ENCODE measurements at regions not wholly inside any gene's neighbourhood (a gene's known extent, or its start where the extent isn't known, plus 50 kb on each side); places are given as distances from the start of the nearest gene placed in this dataset.

DNA sequence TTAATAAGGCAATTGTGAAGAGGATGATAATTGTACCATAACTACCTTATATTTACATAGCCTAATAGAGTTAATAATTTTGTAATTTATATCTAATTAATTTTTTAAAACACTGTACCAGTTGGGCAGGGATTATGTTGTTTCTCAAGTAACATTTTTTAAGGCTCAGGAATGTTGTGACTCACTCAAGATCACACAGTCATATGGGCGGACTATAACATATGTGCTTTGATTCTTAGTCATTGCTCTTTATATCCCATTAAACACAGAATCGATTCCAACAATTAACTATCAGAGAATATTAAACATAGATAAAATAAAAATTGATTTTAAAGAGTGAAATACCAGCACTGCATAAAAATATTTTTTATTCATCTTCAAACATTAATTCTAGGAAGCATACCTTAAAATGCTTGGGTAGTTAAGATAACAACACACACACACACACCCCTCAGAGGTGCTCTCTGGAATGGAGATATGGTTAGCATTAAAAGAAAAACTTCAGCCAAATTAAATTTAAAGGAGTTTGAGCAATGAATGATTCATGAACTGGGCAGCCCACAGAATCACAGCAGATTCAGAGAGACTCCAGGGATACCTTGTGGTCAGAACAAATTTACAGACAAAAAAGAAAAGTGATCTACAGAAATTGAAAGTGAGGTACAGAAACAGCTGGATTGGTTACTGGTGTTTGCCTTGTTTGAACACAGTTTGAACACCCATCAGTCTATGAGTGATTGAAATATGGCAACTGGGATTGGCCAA, 869.4 kb upstream of the ID2 start:
- DNase-seq (ENCODE audit: low spot score): no peak

DNA sequence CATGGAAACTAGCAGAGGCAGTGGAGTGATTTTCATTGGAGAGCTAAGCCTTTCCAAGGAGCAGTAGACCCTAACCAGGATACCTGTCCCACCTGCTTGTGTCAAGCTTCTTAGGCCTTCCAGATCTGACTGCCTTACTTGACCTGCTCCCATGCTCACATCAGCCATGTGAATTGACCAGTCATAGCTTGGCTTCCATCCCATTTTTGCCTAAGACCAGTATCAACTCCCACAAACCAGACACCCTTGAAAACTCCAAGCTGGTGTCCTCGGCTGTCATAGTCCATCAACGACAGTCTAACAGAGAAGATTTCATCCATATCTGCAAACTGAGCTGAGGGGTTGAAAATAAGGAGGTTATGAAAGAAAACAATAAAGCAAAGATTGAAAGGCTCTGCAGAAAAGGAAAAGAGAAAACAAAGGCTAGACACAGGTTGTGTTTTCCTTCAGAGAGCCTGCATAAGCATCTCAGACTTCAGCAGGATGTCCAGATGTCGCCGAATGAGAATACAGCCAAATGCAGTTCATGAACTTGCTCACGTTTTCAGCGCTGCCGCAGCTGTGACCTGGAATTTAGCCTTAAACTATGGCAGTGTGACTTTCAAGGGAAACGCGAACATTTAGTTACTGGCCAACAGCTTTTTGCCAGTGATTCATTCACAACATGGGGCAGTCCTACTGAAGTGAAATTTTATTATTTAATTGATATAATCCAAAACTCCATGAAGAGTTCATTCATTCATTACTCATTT, 868.1 kb upstream of the ID2 start:
- no peak for DNase-seq (ENCODE audit: low spot score)

DNA sequence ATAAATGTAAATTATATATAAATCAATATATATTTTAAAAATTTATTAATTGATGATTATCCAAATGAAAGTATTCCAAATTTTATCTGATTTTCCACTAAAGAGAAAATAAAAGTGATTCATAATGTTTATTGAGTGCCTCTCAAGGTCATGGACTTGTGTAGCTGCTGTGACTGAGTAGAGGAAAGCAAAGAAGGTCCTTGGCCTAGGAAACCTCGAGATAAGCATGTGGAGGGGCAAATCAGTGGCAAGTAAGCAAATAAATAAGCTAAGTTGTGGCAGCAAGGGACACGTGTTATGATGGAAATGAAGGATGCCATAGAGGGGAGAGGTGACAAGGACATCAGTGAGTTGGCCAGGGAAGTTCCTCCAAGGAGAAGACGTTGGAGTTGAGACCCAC, 866.1 kb upstream of the ID2 start:
- no peak for DNase-seq (ENCODE audit: low spot score)

DNA sequence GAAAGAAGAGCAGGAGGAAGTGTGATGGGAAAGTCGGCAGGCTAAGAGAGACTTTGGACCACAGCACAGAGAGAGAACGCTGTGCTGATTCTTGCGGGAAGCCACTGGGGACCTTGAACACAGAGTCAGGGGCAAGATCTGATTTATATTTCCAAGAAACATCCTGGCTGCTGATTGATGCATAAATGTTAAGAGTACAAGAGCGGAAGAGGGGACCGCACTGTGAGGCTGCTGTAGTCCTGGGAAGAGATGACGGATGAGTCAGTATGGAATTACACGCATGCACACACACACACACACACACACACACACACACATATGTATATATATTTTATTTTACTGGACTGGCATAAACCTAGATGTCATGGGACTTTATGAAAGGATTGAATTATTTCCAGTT, 865.6 kb upstream of the ID2 start:
- DNase-seq (ENCODE audit: low spot score): no peak

DNA sequence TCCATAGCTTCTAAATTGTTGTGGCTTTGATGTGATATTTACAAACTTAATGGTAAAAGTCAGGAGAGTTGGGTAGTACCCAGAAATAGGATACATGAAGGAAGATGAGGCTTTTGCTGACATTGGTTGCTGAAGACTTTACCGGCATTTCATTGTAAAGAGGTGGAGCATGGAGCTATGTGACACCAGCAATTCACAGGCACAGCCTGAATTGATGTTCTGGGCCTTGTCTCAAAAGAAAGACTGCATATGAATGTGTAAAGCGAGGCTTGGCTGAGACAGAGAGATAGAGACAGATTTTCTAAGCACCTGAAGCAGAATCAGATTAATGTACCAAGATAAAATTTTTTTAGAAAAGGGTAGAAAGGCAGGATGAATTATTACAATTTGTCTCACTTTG, 864.9 kb upstream of the ID2 start:
- DNase-seq (ENCODE audit: low spot score): no peak

DNA sequence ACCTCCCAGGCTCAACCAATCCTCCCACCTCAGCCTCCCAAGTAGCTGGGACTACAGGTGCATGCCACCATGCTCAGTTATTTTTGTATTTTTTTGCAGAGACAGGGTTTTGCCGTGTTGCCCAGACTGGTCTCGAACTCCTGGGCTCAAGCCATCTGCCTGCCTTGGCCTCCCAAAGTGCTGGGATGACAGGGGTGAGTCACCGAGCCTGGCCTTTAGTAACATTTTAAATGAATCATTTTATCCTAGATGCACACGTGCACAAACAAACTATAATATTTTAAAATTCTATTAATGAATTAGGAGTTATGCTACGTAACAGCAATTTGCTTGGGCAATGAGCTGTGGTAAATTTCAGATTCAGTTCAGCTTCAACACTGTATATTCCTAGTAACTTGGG, 862.5 kb upstream of the ID2 start:
- no peak for DNase-seq (ENCODE audit: low spot score)

DNA sequence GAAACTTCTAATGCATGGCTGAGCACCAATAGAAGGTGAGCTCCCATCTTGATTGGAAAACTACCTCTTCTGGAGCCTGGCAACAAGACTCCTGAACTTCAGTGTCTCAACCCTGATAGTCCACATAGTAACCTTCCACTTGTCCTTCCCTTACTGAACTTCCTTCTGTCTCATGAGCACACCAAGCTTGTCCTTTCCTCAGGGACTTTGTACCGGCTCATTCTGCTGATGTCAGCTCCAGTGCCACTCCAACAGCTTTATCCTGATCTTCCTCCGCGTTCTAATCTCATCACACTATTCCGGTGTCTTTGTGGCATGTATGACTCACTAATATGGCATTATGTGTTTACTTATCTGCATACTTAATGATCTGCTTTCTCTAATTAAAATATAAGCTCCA, 862.0 kb upstream of the ID2 start:
- DNase-seq (ENCODE audit: low spot score): no peak

DNA sequence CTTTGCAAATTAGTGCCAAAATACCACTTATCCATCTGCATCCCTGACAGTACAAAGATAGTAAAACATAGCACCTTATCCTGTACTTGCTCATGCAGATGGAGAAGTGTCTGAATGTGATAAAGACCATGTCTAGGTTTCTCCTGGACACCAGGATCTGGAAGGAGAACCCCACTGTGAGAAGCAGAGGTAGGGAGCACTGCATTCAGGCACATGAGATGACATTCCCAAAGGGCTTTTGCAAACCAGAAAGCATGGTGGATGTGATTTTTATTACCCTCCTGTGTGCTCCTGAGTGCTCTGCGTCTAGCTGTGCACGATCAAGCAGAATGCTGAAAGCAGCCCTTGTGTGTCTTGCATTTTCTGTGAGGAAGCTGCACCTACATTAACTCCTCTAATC, 857.6 kb upstream of the ID2 start:
- no peak for DNase-seq (ENCODE audit: low spot score)

DNA sequence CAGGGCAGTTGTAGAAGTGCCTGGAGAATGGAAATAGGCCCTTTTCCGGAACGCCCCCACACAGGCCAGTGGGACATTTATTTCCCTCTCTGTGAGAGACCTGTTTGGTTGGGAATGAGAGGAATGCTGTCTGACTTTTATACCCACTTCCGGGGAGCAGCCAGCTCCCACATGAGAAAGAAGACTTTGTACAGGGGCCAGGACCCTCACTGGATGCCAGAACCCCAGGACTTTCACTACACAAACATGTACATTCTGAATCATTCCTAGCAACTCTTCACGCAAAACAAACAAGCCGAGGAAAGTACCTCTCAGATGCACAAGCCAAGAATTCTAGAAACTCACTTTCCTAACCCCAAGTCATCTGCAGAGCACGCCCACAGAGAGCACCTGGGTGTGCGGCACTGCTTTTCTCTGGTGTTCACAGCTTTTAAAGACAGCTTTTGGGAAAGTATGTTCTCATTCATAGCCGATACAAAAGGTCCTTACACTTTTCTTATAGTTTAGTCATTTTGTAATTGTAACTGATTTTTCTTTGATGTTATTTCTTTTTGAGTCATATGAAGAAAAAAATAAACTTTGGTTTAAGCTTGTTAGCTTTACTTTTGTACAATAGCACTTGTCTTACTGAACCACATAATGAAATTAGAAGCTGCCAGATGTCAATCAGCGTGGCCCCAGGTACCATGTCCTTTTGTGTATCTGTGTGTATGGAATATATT, 856.1 kb upstream of the ID2 start:
- no peak for DNase-seq (ENCODE audit: low spot score)

DNA sequence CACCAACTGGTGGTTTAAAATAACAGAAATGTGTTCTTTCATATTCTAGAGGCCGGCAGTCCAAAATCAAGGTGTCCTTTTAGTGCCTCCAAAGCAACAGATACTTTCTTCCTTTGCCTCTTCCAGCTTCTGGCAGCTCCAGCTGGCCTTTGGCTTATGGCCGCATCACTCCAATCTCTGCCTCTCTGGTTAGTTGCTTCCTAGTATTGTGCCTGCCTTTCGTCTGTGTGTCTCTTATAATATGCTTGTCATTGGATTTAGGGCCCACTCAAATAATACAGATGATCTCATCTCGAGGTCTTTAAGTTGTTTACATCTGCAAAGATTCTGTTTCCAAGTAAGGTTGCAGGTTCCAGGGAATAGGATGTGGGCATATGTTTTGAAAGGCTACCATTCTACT, 855.2 kb upstream of the ID2 start:
- no peak for DNase-seq (ENCODE audit: low spot score)

DNA sequence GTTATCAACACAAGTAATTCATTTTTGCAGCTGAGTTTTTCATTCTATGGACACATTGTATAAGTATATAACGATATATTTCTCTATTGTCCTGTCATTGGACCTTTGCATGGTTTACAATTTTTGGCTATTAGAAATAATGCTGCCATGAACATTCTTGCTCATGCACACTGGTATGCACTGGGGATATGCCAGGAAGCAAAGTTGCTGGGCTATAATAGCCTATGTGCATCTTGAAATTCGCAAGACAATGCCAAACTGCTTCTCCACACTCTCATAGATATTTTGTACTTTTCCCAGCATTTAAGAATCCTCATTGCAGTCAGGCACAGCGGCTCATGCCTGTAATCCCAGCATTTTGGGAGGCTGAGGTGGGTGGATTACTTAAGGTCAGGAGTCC, 852.6 kb upstream of the ID2 start:
- no peak for DNase-seq (ENCODE audit: low spot score)

DNA sequence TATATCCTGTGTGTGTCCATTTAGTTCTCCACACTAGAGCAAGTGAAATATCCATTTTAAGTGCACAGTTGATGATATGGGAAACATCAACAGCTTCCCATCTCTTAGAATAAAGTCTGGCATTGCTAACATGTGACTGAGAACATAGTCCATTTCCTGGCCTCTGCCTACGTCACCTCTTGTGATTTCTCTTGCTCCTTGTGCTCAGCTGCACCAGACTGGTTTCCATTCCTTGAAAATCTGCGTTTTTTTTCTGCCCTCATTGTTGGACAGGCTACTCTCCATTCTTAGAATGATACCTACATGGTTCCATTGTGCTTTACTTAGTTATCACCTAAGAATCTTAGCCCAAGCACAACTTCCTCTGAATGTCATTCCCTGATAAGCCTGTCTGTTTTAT, 851.2 kb upstream of the ID2 start:
- DNase-seq (ENCODE audit: low spot score): no peak

DNA sequence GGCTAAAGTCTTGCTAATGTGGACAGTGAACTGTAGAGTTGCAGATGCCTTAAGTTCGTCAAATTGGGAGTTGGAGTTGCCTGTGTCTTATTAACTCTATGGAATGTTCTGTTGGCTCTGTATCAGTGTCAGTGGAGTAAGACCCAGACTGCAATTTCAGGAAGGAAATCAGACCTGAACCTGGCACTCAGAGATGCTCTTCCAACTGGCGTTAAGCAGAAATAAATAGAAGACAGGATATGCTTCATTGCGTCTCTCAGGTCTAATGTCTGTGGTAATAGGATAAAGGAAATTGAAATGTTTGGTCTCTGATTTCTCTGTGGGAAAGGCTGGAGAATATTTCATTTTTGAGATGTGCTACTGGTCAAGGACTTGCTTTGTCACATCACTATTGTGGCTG, 846.7 kb upstream of the ID2 start:
- no peak for DNase-seq (ENCODE audit: low spot score)

DNA sequence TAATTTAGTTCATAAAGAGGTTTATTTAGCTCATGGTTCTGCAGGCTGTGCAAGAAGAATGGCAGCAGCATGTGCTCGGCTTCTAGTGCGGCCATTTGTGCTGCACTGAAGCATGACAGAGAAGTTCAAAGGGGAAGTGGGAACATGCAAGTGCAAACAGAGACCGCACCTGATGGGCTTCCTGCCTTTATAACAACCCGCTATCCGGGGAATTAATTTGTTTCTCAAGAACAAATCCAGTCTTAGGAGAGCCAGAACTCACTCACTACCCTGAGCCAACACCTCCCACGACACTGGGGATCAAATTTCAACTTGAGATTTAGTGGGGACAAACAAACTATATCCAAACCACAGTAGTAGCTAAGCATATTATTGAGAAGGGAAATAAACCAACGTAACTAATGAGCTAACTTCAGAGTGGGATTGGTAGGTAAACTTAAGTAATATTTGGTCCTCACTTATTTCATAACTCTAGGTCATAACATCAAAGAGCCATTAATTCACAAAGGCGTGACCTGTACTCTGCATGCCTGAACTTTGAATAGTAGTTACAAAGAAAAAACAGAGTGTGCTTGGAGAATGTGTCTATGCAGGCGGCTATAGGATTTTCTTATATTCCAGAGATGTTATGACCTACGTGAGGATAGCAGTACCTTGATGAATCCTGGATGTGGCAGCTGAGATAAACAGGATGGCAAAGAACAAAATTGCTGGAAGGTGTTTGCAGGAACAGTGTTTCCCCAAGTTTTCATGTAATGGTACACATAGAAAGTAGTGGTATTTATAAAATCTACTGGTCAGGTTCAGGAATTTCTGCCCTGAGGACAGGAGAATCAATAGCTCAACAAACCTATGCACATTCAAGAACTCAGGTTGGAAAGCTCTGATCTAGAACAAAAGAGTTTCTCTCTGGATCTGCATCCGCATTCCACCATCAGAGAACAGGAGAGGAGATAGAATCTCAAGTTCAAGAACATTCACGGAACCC, 845.9 kb upstream of the ID2 start:
- DNase-seq (ENCODE audit: low spot score): no peak

DNA sequence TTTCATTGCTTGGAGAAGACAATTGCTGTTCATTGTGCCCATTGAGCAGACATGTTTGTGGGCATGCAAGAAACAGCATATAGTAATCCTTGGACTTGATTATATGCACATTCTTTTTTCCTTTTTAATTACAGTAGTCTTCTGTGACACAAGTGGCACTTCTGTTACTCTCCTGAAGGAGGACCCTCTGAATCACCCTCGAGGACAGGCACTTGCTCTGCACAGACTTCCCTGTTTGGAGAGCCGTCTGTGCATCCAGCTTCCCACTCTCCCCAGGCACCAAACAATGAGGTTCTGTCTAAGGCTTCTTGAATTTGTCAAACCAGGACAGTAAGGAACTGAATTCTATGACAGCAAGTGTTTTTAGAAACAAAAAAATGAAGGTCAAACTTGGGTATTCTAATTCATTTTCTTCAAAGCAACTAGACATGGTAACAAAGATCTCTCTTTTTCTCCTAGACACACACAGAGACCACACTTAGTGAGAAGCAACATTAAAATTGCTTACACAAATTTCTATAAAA, 844.6 kb upstream of the ID2 start:
- no peak for DNase-seq (ENCODE audit: low spot score)

DNA sequence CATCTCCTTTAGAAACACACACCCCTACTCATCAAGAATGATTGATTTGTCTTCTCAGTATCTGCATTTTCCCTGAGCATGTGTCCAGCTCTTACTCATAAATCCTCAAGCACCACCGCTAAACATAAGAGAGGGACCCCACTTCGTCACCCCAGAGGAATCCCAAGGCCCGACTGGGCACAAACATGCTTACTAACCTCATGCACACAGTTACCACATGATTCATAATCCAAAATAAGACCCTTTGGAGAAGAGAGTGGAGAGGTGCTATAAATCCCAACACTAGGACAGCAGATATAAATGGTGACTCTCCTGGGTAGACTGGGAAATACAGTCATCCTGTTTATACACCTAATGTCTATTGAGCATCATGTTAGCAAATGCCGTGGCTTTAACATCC, 843.2 kb upstream of the ID2 start:
- no peak for DNase-seq (ENCODE audit: low spot score)

DNA sequence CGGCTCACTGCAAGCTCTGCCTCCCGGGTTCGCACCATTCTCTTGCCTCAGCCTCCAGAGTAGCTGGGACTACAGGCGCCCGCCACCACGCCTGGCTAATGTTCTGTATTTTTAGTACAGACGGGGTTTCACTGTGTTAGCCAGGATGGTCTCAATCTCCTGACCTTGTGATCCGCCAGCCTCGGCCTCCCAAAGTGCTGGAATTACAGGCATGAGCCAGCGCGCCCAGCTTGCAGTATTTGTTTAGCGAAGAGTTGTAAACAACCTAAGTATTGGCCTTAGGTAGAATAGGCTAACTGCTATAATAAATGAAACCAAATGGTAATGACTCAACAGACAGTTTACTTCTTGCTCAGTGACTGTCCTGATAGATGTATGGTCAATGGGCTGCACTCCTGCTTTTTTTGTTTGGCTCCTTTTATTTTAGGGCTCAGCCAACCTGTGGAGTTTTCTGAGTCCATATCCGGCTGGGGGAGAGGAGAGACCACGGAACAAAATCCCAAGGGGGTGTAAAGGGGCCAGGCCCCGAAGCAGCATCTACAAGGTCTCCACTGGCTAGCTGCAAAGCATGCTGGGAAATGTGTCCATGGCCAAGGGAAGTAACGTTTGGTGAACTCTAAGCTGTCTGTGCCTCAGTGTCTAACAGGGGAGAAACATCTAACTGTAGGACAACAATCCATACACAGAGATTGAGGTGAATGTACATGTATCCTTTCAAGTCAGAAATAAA, 841.0 kb upstream of the ID2 start:
- no peak for DNase-seq (ENCODE audit: low spot score)

DNA sequence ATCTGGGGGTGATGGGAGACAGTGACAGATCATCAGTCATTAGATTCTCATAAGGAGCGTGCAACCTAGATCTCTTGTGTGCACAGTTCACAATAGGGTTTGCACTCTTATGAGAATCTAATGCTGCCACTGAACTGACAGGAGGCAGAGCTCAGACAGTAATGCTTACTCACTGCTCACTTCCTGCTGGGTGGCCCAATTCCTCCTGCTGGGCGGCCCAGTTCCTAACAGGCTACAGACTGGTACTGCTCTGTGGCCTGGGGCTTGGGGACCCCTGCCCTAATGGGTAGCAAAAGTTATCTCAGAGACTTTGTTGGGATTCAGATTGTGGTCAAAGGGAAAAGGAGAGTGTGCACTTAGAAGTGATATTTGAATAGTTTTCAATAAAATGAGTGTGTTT, 840.1 kb upstream of the ID2 start:
- no peak for DNase-seq (ENCODE audit: low spot score)

DNA sequence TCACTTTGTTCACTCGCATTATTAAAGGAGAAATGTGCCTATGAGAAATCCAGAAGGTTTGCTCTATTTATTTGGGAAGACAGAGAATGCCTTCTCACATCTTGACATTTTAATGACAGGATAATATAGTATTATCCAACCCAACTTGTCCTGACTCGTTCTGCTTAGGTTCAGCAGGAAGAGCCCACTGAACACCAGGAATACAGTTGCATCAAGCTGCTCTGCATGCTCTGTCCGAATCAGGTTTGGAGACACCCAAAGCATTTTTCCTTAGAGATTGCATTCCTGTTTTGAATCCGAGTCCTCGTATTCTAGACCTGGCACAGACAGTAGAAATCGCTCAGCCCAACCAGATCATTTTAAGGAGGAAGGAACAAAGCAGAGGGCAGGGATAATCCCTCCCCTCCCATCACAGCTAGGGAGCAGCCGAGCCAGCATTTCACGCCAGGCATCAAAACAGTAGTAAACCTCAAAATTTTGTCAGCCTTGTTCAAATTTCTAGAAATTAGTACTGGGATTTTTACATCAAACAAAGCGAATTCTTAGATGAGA, 837.4 kb upstream of the ID2 start:
- DNase-seq (ENCODE audit: low spot score): no peak

DNA sequence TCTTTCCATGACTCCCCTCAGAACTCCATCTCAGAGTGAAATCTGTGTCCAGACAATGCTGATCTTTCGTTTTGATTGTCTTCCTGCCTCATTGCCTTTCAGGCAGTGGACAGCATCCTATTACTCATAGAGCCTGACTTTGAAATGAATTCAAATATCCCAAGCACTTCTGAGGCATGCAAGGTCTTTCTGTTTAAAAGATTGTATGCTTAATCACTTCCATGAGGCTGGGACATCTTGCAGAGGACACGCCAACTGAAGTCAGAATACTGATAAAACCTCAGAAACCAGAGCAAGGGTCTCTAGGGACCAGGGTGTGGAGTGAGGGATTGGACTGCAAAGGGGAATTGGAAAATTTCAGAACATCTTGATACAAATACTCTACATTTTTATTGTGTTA, 836.5 kb upstream of the ID2 start:
- no peak for DNase-seq (ENCODE audit: low spot score)

DNA sequence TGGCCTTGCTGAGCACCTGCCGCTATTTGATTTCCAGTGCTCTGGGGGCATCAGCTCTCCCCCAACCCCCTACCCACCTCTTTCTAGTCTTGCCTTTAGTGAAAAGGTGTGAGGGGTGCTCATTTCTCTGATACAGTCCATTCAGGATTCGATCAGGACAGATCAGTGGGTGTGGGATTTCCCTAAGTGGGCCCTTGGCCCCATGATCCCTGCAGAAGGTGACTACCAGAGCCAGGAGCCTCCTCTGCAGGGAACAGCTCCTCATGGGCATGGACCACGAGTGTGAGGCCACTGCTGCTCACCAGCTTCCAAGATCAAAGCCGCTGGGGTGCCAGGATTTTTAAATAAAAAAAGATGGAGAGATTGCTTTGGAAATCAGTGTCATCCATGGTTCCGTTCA, 835.2 kb upstream of the ID2 start:
- DNase-seq (ENCODE audit: low spot score): no peak

Measured in putamen (tissue), 1 donor.